SU-DHL-6 (cell line): ENCODE measurements at regions not wholly inside any gene's neighbourhood (a gene's known extent, or its start where the extent isn't known, plus 50 kb on each side); places are given as distances from the start of the nearest gene placed in this dataset.

ENCODE experiments used
- CTCF ChIP-seq: fragments of 200-600 bp; sonication (generic); IDR thresholded peaks from one replicate; pipeline ENCODE4 v1.5.1; 2017; ENCODE audit warnings: antibody characterized with exemption, mild to moderate bottlenecking, low read length, moderate library complexity; ENCODE audit not compliant: insufficient read depth, poor library complexity, severe bottlenecking
- EZH2phosphoT487 ChIP-seq: fragments of 200-600 bp; sonication (generic), shearing (Covaris generic); conservative IDR thresholded peaks from 2 replicates; pipeline ENCODE4 v1.6.1; 2018; ENCODE audit warnings: mild to moderate bottlenecking, antibody characterized with exemption, low read length, moderate library complexity, mixed read lengths

GRCh38 chr10:111474786-111475185, 398.0 kb downstream of the ADRA2A start:
- TF ChIP-seq CTCF (no peak), EZH2phosphoT487 (no peak)
